BE2C (cell line): ENCODE measurements at regions not wholly inside any gene's neighbourhood (a gene's known extent, or its start where the extent isn't known, plus 50 kb on each side); places are given as distances from the start of the nearest gene placed in this dataset.

Source experiments
- DNase-seq: peaks from one replicate; pipeline ENCODE4 v3.0.0-alpha.2; 2020
- H3K27me3 ChIP-seq: fragments of 250-450 bp; sonication (Bioruptor Pico); 2 replicates; pipeline ENCODE4 v1.5.1; 2020; ENCODE audit warnings: mild to moderate bottlenecking
- H3K36me3 ChIP-seq: fragments of 250-450 bp; sonication (Bioruptor Pico); 2 replicates; pipeline ENCODE4 v1.5.1; 2020; ENCODE audit warnings: mild to moderate bottlenecking
- H3K4me1 ChIP-seq: fragments of 250-450 bp; sonication (Bioruptor Pico); 2 replicates; pipeline ENCODE4 v1.5.1; 2020
- H3K4me3 ChIP-seq: 2 replicates; pipeline ENCODE4 v1.5.1; 2011; ENCODE audit warnings: low read depth, low read length
- H3K9me3 ChIP-seq: fragments of 250-450 bp; sonication (Bioruptor Pico); 2 replicates; pipeline ENCODE4 v1.5.1; 2020
- CTCF ChIP-seq: IDR thresholded peaks from 2 replicates; pipeline ENCODE4 v1.5.1; 2012; ENCODE audit warnings: mild to moderate bottlenecking, low read depth, low read length

DNA sequence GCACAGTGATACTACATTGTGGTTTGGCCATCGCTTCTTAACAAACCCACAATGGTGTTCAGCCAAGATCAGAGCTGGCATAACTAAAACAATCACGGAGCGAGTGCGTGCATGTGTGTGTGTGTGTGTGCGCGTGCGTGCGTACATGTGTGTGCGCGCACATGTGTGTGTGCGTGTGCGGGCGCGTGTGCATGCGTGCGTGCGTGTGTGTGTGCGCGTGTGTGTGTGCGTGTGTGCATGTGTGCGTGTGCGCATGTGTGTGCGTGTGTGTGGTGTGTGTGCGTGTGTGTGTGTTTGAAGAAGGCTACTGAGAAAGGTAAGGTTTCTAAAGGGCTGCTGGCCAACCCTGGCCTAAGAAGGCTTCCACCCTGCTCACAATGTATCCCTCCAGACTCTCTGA, 582.4 kb downstream of the CMPK2 start:
- Histone ChIP-seq H3K36me3 (no peaks in the 10 kb centered on the region), H3K4me1 (no peaks in the 10 kb centered on the region)
- TF ChIP-seq CTCF: no peak

DNA sequence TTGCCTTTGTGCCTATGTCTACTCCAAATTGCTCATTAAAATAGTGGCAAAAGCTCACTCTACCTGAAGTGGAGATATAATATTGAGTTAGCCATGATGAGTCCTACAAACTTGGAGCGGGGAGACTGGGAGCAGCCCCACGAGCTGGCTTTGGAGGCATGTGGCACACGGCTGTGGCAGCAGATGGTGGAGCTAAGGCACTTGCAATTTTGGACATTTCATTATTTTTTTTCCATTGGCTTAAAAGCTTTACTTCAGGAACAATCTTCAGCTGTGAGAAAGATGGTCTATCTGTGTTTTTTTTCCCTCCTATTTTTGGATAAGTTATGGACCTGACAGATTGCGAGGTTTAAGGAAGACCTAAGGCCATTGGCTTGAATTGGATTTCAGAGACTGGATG, 578.3 kb downstream of the CMPK2 start:
- no peaks in the 10 kb centered on the region; the same call in 1 of the 2 replicates for H3K4me1 ChIP-seq
- no peaks in the 10 kb centered on the region for H3K9me3 ChIP-seq
- no peaks in the 10 kb centered on the region for H3K27me3 ChIP-seq
- no peak overlapping the region for H3K4me3 ChIP-seq
- no peaks in the 10 kb centered on the region for H3K36me3 ChIP-seq
- DNase-seq: no peak
- no peak for TF ChIP-seq CTCF

More for the DNA sequence above, 582.4 kb downstream of the CMPK2 start:
- Histone ChIP-seq H3K4me3 (no peak overlapping the region), H3K9me3 (no peaks in the 10 kb centered on the region), H3K27me3 (no peaks in the 10 kb centered on the region)
- DNase-seq: no peak

GRCh38 chr2:6288791-6289190, 576.9 kb downstream of the CMPK2 start:
- no peak for DNase-seq
- Histone ChIP-seq H3K4me3 (no peak overlapping the region), H3K9me3 (no peaks in the 10 kb centered on the region), H3K27me3 (no peaks in the 10 kb centered on the region), H3K4me1 (no peaks in the 10 kb centered on the region; the same call in 1 of the 2 replicates), H3K36me3 (no peaks in the 10 kb centered on the region)
- no peak for TF ChIP-seq CTCF

- no peaks in the 10 kb centered on the region for H3K9me3 ChIP-seq
Measured at GRCh38 chr2:6290217-6291015, 575.3 kb downstream of the CMPK2 start.

DNA sequence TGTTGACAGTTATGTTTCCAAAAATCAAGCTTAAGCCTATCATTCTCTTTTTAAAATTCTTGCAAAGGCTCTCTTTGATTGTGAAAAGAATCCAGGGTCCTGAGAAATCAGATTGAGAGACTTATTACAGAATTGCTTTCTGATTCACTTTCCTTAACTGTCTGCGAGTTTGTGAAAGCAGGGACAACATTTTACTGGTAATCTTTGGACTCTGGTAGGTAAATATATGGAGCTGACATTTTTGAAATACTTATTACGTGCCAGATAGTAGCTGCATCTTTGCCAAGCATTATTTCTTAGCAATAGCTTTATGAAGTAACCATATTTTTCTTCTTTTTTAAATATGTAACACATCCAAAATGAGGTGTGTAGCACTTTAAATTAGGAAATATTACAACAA, 570.9 kb downstream of the CMPK2 start:
- Histone ChIP-seq H3K4me1 (no peaks in the 10 kb centered on the region; the same call in 1 of the 2 replicates), H3K4me3 (no peak overlapping the region), H3K27me3 (no peaks in the 10 kb centered on the region), H3K36me3 (no peaks in the 10 kb centered on the region), H3K9me3 (no peaks in the 10 kb centered on the region)
- DNase-seq: no peak
- TF ChIP-seq CTCF: no peak

More at GRCh38 chr2:6290217-6291015, 575.3 kb downstream of the CMPK2 start:
- H3K4me3 ChIP-seq: no peak overlapping the region
- H3K4me1 ChIP-seq: no peaks in the 10 kb centered on the region; the same call in 1 of the 2 replicates
- DNase-seq: peak; percentile 29
- no peaks in the 10 kb centered on the region for H3K36me3 ChIP-seq
- TF ChIP-seq CTCF: no peak
- no peaks in the 10 kb centered on the region for H3K27me3 ChIP-seq

DNA sequence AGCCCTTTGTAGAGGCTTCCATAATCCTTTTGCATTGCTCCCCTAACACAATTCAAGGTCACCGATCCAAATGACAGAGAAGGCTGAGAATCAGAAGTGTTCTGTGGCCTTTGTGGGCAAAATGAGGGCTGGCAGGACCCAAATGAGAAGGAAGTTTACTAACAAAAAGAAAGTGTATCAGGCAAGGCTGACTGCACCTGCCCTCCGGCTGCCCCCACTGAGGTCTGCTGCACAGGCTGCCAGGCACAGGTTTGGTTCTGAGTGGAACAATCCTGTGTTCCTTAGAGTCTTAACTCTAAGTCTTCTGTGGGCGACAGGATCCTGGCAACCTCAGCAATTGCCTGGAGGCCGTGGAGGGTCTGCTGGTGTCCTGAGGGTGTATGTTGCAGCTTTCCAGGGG, 568.5 kb downstream of the CMPK2 start:
- no peak for DNase-seq
- Histone ChIP-seq H3K36me3 (no peaks in the 10 kb centered on the region), H3K27me3 (no peaks in the 10 kb centered on the region), H3K4me1 (no peaks in the 10 kb centered on the region), H3K4me3 (no peak overlapping the region), H3K9me3 (no peaks in the 10 kb centered on the region)
- no peak for TF ChIP-seq CTCF
